B cell (primary cell): ENCODE measurements at regions not wholly inside any gene's neighbourhood (a gene's known extent, or its start where the extent isn't known, plus 50 kb on each side); places are given as distances from the start of the nearest gene placed in this dataset.

Source experiments
- ATAC-seq: fragments of 200-7000 bp; cut with Tn5 transposase; one replicate; pipeline ENCODE4 v1.10.0; 2021; ENCODE audit warnings: low read depth, mild to moderate bottlenecking, moderate number of reproducible peaks, moderate library complexity
- CTCF ChIA-PET: fragments of 350-600 bp; sonication (Branson Sonifier 250); formaldehyde crosslinking; loops from one replicate; lab custom pipeline; 2021; ENCODE audit warnings: antibody characterized with exemption, inconsistent platforms; lab: Charles Lee
- POLR2A ChIA-PET: fragments of 350-600 bp; sonication (Branson Sonifier 250); formaldehyde crosslinking; loops from one replicate; lab custom pipeline; 2021; ENCODE audit warnings: antibody characterized with exemption; lab: Charles Lee
- DNase-seq: peaks from one replicate; pipeline ENCODE4 v3.0.0; 2013
- H2AFZ ChIP-seq: 2 replicates; pipeline ENCODE4 v1.6.1; 2012; ENCODE audit warnings: mild to moderate bottlenecking, low read depth, low read length; ENCODE audit not compliant: insufficient read depth, poor library complexity, severe bottlenecking
- H3K27ac ChIP-seq, 2 donors: 1 replicate in 1 of 2; 2 replicates in 1 of 2; pipeline ENCODE4 v1.5.1; 2012 to 2013; ENCODE audit warnings: low read length in 2 of 2, mild to moderate bottlenecking in 2 of 2, moderate library complexity in 1 of 2
- H3K27me3 ChIP-seq, 4 experiments: fragments of 200-600 bp in 1 of 4; sonication (generic) in 1 of 4; replicated peaks in 1 of 4; 1 replicate in 2 of 4; 2 replicates in 2 of 4; pipeline versions ENCODE4 v1.6.1 to v1.7.0; 2013 to 2016; ENCODE audit warnings: low read length in 3 of 4, mild to moderate bottlenecking in 2 of 4, mixed read lengths in 1 of 4, moderate library complexity in 1 of 4; ENCODE audit not compliant: insufficient read depth in 4 of 4, control insufficient read depth in 3 of 4; ENCODE audit errors: control extremely low read depth in 1 of 4
- H3K36me3 ChIP-seq, 2 experiments: replicated peaks in 1 of 2; 1 replicate in 1 of 2; 2 replicates in 1 of 2; pipeline versions ENCODE4 v1.6.1 to v1.7.1; 2013; ENCODE audit warnings: low read length in 1 of 2; ENCODE audit not compliant: insufficient read depth in 2 of 2, control insufficient read depth in 1 of 2; ENCODE audit errors: control extremely low read depth in 1 of 2, extremely low read depth in 1 of 2
- H3K4me1 ChIP-seq, 2 donors: fragments of 200-600 bp in 1 of 2; sonication (generic) in 1 of 2; 1 replicate in 1 of 2; 2 replicates in 1 of 2; pipeline versions ENCODE4 v1.5.1 to v1.6.1; 2013 to 2017; ENCODE audit warnings: low read length in 2 of 2; ENCODE audit not compliant: control insufficient read depth in 2 of 2, insufficient read depth in 2 of 2
- H3K4me2 ChIP-seq: replicated peaks from 2 replicates; pipeline ENCODE3; 2012; ENCODE audit warnings: mild to moderate bottlenecking, low read depth, low read length; ENCODE audit not compliant: poor library complexity, severe bottlenecking
- H3K4me3 ChIP-seq, 5 experiments: fragments of 200-600 bp in 1 of 5; sonication (generic) in 1 of 5; 1 replicate in 3 of 5; 2 replicates in 2 of 5; pipeline versions ENCODE4 v1.5.1 to v1.7.0; 2011 to 2016; ENCODE audit warnings: low read length in 4 of 5, mild to moderate bottlenecking in 4 of 5, low read depth in 2 of 5, control low read depth in 1 of 5, moderate library complexity in 1 of 5; ENCODE audit not compliant: insufficient read depth in 1 of 5; ENCODE audit errors: control extremely low read depth in 1 of 5, extremely low read depth in 1 of 5
- H3K79me2 ChIP-seq: fragments of 200-600 bp; sonication (generic); one replicate; pipeline ENCODE4 v1.6.0; 2016; ENCODE audit warnings: low read length; ENCODE audit not compliant: control insufficient read depth, insufficient read depth
- H3K9ac ChIP-seq: fragments of 200-600 bp; sonication (generic); 2 replicates; pipeline ENCODE4 v1.6.1; 2017; ENCODE audit warnings: mild to moderate bottlenecking, low read length, moderate library complexity
- H3K9me3 ChIP-seq, 3 donors: one replicate each; pipeline versions ENCODE4 v1.6.1 to v1.7.1; 2013; ENCODE audit warnings: low read length in 2 of 3; ENCODE audit not compliant: control insufficient read depth in 2 of 3, insufficient read depth in 1 of 3; ENCODE audit errors: control extremely low read depth in 1 of 3
- H4K20me1 ChIP-seq: 2 replicates; pipeline ENCODE4 v1.6.0; 2012; ENCODE audit warnings: mild to moderate bottlenecking, low read length; ENCODE audit not compliant: insufficient read depth, control insufficient read depth, poor library complexity, severe bottlenecking
- H3K27ac Mint-ChIP-seq: one replicate; pipeline ENCODE4 v1.8.0; 2021; ENCODE audit warnings: mixed read lengths
- H3K27me3 Mint-ChIP-seq: one replicate; pipeline ENCODE4 v1.8.0; 2021; ENCODE audit warnings: mixed read lengths
- H3K4me1 Mint-ChIP-seq: one replicate; pipeline ENCODE4 v1.8.0; 2021; ENCODE audit warnings: mixed read lengths
- H3K4me3 Mint-ChIP-seq: one replicate; pipeline ENCODE4 v1.8.0; 2021; ENCODE audit warnings: mixed read lengths
- H3K9me3 Mint-ChIP-seq: one replicate; pipeline ENCODE4 v1.8.0; 2022; ENCODE audit warnings: mixed read lengths; ENCODE audit not compliant: insufficient read depth
- EZH2 ChIP-seq: IDR thresholded peaks from 2 replicates; pipeline ENCODE4 v1.6.1; 2012; ENCODE audit warnings: borderline replicate concordance, low read depth, mild to moderate bottlenecking, moderate library complexity, low read length; ENCODE audit not compliant: insufficient read depth, poor library complexity, severe bottlenecking
- WGBS: methylation state at CpG from one replicate; pipeline ENCODE4 v1.1.5; 2013; ENCODE audit warnings: missing lambda C conversion rate; ENCODE audit not compliant: insufficient coverage; 5-methylcytosine and 5-hydroxymethylcytosine counted together
- intact Hi-C: fragments of 100-400 bp; cut with micrococcal nuclease; formaldehyde crosslinking; loops from one replicate; pipeline ENCODE4 v1.10.0; 2022
- TF ChIP-seq, protein P1 (sequence below): fragments of 200-600 bp; IDR thresholded peaks from one replicate; pipeline ENCODE4 v1.8.0; 2022; ENCODE audit warnings: antibody characterized with exemption, mild to moderate bottlenecking

DNA sequence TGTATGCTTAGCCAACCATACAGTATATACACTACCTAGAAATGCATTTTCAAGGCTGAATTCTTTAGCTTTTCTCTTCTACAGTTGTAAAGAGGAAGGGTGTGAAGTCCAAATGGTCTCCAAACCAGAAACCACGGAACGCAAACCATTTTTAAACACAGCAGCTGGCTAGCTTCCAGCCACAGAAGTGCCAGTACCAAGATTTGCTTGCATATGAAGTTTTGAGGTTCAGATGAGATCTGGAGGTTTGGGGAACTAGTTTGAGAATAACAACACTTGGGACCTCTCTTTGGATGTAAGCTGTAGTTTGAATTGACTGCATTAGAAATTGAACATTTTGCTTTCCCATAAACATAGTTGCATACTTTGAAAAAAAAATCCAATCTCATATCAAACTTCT is 1243.5 kb downstream of the EFNB2 start:
- ATAC-seq = no peak
- intact Hi-C loops = no loop called here
- no CpG with 5 or more reads among the region's 2 CpGs for WGBS

DNA sequence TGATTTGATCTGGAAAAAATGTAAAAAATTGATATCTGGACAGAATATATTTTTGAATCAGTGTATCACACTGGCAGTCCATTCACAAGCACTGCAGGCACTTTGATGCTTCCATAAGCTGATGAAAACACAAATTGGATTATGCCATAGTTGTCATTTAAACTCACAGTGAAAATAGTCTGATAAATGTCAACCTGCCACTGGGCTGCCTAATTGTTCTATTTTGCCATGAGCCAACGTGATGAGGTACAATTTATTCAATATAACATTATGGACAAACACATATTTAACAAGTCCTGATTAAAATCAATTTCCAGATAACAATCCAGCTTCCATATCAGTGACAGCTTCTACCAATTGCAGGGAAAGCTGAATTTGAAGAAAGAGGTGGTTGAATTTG is 1244.9 kb downstream of the EFNB2 start:
- CTCF ChIA-PET = no interaction called here
- intact Hi-C loops = no loop called here
- ATAC-seq (no peak), DNase-seq (no peak)
- H3K4me3 Mint-ChIP-seq = no peak overlapping the region
- peaks cover 4% of the 10 kb centered on the region for H3K9me3 Mint-ChIP-seq
- no CpG with 5 or more reads among the region's 1 CpG for WGBS
- no peaks in the 10 kb centered on the region for H3K27me3 ChIP-seq
- no peaks in the 10 kb centered on the region for H3K36me3 ChIP-seq
- no peaks in the 10 kb centered on the region for H3K4me1 Mint-ChIP-seq
- no peak overlapping the region for H3K27ac ChIP-seq
- H3K4me1 ChIP-seq = no peaks in the 10 kb centered on the region
- no peak overlapping the region for H3K4me3 ChIP-seq
- H3K27ac Mint-ChIP-seq = no peak overlapping the region
- H3K79me2 ChIP-seq = no peaks in the 10 kb centered on the region
- TF ChIP-seq, protein P1, sequence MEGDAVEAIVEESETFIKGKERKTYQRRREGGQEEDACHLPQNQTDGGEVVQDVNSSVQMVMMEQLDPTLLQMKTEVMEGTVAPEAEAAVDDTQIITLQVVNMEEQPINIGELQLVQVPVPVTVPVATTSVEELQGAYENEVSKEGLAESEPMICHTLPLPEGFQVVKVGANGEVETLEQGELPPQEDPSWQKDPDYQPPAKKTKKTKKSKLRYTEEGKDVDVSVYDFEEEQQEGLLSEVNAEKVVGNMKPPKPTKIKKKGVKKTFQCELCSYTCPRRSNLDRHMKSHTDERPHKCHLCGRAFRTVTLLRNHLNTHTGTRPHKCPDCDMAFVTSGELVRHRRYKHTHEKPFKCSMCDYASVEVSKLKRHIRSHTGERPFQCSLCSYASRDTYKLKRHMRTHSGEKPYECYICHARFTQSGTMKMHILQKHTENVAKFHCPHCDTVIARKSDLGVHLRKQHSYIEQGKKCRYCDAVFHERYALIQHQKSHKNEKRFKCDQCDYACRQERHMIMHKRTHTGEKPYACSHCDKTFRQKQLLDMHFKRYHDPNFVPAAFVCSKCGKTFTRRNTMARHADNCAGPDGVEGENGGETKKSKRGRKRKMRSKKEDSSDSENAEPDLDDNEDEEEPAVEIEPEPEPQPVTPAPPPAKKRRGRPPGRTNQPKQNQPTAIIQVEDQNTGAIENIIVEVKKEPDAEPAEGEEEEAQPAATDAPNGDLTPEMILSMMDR = no peak
- TF ChIP-seq EZH2 = no peak
- H3K9ac ChIP-seq = no peak overlapping the region
- H2AFZ ChIP-seq = no peak overlapping the region
- peaks cover 0 to 3% (median 0%) of the 10 kb centered on the region in 3 donors for H3K9me3 ChIP-seq
- POLR2A ChIA-PET = no interaction called here
- no peaks in the 10 kb centered on the region for H3K27me3 Mint-ChIP-seq
- no peaks in the 10 kb centered on the region for H4K20me1 ChIP-seq
- H3K4me2 ChIP-seq = no peak overlapping the region

More for the DNA sequence above, 1243.5 kb downstream of the EFNB2 start:
- ChIA-PET POLR2A (no interaction called here), CTCF (no interaction called here)
- no peaks in the 10 kb centered on the region for H3K27me3 Mint-ChIP-seq
- Histone ChIP-seq H3K9ac (no peak overlapping the region), H3K9me3 (peaks cover 0 to 3% (median 0%) of the 10 kb centered on the region in 3 donors), H3K27me3 (no peaks in the 10 kb centered on the region), H3K4me3 (no peak overlapping the region), H3K27ac (no peak overlapping the region), H3K4me1 (no peaks in the 10 kb centered on the region), H3K79me2 (no peaks in the 10 kb centered on the region), H4K20me1 (no peaks in the 10 kb centered on the region), H3K36me3 (no peaks in the 10 kb centered on the region), H3K4me2 (no peak overlapping the region), H2AFZ (no peak overlapping the region)
- no peak for DNase-seq
- H3K4me3 Mint-ChIP-seq = no peak overlapping the region
- TF ChIP-seq EZH2 = no peak
- TF ChIP-seq, protein P1 = no peak
- H3K27ac Mint-ChIP-seq = no peak overlapping the region
- H3K4me1 Mint-ChIP-seq = no peaks in the 10 kb centered on the region
- peaks cover 4% of the 10 kb centered on the region for H3K9me3 Mint-ChIP-seq
